IPS-11a (cell line): ENCODE measurements at regions not wholly inside any gene's neighbourhood (a gene's known extent, or its start where the extent isn't known, plus 50 kb on each side); places are given as distances from the start of the nearest gene placed in this dataset.

Experiments
- H3K4me3 ChIP-seq: one replicate; pipeline ENCODE4 v1.5.1; 2013; ENCODE audit warnings: low read depth, low read length, control low read depth

DNA sequence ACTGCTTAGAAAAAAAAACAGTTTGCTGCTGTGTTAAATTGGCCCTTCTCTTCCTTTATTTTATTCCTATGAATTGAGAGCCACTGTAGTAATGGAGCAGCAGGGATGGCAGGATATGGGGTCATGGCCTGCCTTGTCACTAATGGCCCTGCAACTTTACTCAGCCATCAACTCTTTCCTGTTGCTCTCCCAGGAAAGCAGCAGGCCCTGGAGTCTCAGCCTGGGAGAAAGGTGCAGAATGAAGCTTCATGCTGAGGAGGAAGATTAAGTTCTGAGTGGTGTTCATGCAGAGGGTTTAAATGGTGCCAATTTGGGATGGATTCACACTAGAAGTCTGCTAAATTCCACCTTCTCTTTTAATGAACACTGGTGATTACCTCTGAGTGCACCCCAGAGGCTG is 285.6 kb downstream of the GPAT3 start:
- H3K4me3 ChIP-seq: no peak overlapping the region

DNA sequence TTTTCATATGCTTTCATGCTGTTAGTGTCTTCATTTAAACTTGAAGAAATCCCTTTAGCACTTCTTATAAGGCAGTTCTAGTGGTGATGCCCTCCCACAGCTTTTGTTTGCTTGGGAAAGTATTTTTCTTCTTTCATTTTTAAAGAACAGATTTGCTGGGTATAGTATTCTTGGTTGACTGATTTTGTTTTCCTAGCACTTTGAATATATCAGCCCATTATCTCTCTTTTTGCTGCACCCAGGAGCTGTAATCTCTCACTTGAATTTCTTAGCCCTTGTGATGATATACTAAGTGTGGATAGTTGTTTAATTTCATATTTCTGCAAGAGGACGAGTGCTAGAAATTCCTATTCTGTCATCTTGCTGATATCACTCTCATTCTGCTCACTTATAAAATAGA is 283.7 kb downstream of the GPAT3 start:
- H3K4me3 ChIP-seq: no peak overlapping the region

DNA sequence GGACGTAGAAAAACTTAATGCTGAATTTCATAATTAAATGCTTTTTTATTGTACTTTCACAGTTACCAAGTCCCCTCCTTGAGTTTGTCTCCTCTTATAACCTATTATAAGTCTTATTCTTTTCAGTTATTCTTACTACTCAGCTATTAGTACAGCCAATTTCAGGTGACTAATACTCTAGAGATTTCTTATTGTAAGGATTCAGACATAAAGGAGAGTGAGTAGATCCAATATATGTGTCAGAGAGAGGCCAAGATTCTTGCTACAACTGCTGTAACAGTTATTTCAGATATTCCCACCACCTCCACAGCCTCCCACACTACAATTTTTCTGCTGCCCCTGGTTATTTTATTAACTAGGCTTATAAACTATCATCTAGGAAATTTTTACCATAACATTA is 274.5 kb downstream of the GPAT3 start:
- no peak overlapping the region for H3K4me3 ChIP-seq

DNA sequence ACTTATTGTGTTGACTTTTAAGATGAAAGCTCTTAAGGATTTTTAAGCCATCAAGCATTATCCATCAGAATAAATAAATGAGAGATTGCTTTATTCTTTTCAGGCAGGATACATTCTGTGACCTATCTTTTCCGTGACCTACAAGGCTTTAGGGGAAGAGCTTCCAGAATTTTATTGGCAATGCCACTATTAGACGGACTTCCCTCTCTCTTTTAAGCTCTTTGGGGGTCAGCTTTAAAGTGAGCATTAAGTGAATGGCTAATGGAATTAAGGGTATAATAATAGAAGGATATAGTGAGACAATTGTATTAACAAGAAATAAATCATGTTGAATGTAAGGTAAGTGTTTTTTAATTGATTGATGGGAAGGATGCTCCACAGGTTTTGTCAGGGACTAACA is 273.7 kb downstream of the GPAT3 start:
- H3K4me3 ChIP-seq: no peak overlapping the region

DNA sequence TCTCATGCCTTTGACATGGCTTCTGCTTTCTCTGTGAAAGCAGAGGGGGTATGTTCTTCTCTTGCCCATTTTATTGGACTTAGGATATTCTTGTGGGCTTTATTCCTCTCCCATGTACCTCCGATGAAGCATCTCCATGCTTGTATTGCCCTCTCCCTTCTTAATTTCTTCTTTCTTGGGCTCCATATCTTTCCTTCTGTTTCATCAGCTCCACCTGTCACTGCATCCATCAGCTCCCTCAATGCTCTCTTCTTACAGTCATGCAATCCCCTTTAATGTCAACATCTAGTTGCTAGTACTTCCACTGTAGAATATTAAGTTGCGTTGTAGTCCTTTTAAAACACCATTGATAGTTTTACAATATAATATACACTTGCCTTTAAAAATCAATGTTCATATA is 257.6 kb downstream of the GPAT3 start:
- no peak overlapping the region for H3K4me3 ChIP-seq

DNA sequence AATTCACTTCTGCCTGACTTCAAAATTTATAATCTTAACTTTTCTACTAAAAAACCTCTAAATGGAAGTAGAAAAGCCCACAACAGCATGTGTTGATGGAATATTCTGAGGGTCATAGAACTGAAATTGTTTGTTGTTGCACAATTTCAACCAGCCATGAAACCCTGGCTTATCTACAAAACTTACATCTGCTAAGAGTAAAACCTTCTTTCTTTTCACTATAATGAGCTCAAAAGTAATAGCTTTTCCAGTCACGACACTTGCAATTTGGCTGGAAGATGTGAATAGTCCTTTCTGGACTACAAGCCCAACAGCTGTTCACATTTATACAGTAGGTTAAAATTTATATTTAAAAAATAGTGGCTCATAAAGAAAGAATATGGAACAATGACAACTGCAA is 250.0 kb downstream of the GPAT3 start:
- no peak overlapping the region for H3K4me3 ChIP-seq

DNA sequence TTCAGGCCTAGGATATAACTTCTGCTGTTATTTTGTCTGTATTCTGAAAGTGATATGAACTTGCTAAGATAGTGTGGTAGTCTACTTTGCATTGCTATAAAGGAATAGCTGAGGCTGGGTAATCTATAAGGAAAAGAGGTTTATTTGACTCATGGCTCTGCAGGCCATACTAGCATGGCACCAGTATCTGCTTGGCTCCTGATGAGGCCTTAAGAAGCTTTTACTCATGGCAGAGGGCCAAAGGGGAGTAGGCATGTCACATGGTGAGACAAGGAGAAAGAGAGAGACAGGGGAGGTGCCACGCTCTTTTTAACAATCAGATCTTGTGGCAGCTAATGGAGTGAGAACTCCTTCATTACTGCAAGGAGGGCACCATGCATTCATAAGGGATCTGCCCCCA is 247.3 kb downstream of the GPAT3 start:
- H3K4me3 ChIP-seq: no peak overlapping the region

DNA sequence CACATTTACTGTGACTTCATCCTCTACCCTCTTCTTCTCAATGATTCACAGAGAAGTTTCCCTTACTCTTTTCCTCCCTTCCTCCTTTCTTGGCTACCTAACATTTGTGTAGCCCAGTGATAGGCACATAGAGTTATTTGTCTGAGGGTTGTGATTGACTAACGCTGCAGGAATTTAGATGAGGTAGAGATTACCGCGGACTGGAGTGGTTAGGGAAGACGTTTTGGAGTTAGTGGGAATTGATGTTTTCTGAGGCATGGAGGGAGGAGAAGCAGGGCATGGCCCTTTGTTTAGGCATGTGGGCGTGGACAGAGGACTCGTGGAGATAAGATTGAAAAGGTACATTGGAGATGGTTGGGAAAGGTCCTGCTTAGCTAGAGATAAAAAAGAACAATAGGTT is 246.7 kb downstream of the GPAT3 start:
- no peak overlapping the region for H3K4me3 ChIP-seq

DNA sequence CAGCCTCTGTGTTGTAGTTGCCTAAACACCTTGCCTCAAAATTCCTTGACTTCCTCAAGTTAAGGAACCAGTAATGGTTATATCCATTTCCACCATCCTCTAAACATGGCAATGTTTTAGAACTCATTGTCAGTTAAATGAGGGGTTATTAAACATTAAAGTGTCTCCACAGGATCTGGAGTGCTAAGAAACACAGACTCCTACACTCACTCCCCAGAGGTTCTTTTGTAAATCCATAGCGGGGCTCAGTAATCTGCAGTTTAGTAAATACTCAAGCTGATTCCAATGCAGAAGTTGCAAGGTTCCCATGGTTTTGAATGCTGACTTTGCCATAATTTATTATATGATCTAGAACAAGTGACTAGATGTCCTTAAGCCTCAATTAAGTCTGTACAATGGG is 245.5 kb downstream of the GPAT3 start:
- H3K4me3 ChIP-seq: no peak overlapping the region

DNA sequence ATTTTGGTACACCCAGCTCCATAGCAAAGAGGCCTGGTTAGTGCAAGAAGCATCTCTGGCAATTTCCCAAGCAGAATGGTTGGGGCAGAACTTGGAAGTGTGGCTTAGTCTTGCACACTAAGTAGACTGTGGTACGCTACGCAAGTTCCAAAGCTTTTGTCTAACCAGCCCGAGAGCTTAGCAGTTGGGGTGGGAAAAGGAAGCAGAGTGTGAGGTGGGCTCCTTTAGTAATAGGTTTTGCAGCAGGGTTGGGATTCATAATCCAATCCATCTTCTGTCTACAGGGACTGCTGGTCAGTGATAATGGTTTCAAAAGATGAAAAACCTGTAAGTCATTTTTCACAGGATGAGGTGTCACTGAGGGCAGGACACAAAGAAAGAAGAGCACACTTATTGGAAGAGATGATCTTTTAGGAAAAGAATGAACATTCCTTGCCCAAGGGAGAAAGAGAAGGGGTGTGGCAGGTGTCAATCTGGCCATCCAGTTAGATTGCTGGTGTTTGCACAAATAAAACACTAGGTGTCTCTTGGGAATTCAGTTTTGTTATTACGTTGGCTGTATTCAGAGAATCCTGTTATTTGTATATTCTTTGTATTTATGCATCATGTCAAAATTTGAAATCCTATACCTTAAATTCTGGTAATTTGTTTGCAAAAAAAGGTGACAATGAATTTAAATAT is 244.3 kb downstream of the GPAT3 start:
- no peak overlapping the region for H3K4me3 ChIP-seq

DNA sequence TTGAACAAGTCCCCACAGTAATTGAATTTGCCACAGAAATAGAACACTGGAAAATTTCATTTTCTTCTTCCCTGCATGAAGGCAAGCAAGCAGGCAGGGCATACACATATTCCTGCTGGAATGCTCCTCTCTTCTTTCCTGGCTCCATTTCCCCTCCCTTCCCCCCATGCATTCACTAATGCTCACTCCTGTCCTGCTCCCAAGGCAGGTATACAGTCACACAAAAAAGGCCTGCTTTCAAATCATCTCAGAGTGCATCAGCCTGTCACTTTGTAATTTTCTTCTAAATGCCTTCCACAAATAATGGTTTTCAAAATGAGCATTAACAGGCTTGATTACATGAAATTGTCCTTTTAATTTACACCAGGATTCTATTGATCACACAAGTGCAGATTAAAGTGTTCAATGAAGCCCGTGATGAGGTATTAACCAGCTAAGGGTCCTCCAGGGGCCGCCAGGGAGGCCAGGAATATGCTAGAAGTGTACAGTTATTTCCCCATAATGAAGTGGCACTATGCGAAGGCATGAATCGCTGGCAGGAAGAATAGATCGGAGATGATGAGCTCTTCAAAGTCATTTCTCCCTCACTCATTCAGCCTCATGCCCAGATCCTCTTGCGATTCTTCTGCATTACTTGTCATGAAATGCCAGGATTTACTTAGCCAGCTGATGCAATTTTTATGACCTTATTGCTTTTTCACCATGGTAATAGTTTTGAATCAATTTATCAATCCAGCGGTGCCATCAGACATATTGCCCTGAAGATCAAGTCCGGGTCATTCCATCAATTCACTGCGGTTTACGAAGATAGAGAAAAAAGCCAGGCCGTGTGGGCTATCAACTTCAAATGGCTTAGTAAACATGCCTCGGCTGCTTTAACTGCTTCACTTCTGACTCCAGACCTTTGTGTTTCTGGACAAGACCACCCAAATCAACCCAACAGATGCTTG is 243.5 kb downstream of the GPAT3 start:
- H3K4me3 ChIP-seq: no peak overlapping the region

DNA sequence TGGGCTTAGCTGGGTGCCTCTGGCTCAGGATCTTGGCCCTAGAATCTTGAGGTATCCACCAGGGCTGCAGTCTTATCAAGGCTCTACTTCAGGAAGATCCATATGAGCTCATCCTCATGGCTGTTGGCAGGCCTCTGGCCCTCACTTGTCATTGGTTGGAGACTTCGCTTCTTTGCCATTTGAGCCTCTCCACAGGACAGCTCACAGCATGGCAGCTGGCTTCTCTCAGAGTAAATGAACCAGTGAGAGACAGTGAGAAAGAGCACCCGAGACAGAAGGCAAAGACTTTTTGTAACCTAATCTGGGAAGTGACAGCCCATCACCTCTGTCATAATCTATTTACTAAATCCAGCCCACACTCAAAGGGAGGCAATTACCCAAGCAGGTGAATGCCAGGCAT is 236.8 kb downstream of the GPAT3 start:
- no peak overlapping the region for H3K4me3 ChIP-seq

DNA sequence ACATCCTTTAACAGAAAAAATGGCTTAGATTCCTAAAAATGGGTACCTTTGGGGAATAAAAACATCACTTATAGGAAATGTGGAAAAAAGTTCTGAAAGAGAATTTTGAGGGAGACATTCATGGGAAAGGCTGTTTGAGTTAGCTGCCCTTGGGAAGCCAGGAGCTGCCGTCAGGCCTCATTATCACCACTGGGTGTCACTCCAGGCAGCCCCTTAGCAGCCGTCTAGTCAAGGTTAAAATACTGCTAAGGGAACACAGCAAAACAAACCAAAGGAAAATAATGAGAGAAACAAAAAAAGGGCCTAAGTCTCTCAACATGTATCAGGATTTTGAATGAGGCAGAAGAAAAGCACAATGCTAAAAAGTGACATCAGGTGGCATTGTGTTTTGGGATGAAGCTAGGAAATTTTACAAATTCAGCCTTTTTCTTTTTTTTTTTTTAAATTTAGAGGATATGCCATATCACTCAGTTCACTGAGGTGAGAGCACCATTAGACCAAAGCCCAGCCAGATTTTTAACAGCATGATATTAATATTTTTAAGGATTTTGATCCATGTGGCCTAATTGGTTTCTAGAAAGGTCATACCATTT is 235.3 kb downstream of the GPAT3 start:
- no peak overlapping the region for H3K4me3 ChIP-seq

DNA sequence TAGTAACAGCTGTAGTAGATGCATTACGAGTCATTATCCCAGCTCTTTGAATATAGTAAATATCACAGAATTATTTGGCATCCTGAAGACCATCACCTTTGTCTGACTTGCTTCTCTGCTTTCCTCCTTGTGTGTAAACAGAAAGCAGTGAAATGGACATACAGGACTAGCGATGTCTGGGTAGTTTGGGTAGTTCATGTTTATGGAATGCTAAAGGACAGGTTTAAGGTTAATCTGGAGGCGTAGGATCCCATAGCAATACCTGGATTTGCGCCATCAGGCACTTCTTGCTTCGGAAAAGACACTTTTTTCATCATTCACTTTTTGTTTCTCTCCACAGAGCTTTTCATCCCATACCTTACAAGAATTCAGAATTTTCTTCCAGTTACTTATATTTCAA is 232.2 kb downstream of the GPAT3 start:
- no peak overlapping the region for H3K4me3 ChIP-seq

DNA sequence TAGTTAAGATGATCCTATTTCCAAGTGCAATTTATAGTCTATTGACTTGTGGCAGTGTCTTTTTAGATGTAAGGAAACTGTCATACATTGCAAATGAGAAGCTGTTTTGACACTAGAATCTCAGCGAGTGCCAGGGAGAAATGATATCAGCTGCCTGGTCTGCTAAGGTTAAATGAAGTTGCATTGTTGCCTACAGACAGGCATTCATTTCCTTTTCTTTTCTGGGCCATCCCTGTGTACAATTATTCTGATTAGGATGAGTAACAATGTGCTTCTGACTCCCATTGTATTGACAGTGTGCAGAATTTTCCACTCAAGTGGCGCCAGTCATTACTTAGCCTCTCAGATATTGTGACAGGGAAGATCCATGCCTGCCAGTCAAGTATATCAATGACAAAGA is 231.2 kb downstream of the GPAT3 start:
- H3K4me3 ChIP-seq: no peak overlapping the region

DNA sequence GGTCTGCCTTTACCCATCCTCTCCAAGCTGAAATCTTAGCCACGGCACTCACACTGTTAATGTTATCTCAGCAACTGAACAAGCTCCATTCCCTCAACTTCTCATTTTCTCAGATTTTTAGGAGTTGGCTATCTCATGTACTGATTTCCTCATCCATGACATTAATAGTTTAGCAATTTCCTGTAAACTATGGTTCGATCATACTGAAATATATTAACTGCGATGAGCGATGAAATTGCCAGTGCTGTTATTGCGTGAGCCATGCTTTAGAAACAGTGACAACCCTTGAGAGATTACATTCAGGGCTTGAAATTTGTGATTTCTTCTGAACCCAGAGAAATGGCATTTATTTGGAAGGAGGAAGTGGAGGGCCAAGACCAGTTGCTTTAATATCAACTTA is 223.7 kb downstream of the GPAT3 start:
- H3K4me3 ChIP-seq: no peak overlapping the region

DNA sequence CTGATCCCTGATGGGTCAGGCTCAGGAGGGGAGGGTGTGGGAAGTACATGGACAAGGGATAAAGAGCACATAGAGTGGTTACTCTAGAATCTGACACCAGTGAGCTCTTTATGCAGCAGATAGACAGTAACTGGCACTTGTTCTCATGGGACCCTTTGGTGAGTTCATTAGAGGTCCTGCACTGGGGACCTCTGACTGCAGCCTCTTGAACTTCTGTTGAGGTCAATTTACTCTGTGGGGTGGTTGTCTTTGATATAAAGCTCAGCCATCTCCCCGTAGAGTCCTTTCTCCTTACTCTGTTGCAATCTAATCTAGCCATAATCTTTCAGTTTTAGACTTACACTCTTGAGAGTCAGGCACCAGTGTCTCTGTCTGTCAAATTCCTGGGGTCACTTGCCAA is 222.4 kb downstream of the GPAT3 start:
- H3K4me3 ChIP-seq: no peak overlapping the region

DNA sequence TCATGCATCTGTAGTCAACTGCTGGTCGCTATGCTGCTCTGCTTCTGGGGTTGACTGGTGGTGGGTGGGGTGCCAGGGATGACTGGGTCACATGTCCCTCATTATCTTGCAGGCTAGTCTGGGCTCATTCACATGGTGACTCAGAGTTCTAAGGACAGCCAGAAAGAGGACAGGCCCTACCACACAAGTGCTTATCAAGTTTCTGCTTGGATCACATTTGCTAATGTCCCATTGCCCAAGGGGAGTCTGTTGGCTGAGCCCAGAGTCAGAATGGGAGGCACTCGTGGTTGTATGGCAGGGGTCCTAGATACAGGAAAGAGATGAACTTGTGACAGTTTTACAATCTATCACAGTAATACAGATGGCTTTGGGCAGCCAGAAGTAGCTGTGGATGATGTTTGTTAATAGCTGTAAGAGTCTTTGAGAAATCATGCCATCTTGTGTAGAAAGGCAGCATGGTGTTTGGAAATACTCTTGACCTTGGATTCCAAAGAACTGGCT is 221.3 kb downstream of the GPAT3 start:
- no peak overlapping the region for H3K4me3 ChIP-seq

DNA sequence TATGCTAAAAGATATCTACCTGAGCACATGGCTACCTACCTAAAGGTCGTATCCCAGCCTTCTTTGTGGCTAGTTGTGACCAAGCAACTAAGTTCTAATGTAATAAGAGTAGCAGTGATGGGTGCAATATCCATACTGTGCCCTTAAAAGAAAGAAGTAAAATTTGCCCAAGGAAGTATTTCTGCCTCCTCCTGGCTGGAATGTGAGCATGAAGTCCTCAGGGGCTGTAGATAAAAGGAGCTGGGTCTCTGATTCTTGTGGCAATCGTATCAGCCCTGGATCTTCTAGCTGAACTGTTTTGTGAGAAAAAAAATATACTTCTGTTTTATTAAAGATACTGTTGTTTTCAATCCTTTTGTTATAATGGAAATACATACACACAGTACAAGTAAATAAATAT is 217.4 kb downstream of the GPAT3 start:
- no peak overlapping the region for H3K4me3 ChIP-seq

DNA sequence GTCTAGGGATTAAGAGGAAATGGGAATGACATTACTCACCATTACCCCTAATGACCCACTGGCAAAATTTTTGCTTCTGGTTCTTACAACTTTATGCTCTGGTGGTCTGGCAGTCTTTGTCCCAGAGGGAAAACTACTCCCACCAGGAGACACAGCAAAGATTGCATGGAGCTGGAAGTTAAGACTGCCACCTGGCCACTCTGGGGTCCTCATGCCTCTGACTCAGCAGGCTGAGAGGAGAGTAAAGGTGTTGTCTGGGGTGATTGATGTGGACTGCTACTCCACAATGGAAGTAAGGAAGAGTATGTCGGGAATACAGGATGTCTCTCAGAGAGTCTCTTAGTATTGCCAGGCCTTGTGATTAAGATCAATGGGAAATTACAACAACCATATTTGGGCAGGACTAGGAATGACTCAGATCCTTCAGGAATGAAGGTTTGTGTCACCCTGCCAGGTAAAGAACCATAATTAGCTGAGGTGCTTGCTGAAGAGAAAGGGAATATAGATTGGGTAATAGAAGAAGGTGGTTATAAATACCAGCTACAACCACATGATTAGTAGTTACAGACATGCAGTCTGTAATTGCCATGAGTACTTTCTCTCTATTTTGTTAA is 215.5 kb downstream of the GPAT3 start:
- no peak overlapping the region for H3K4me3 ChIP-seq

DNA sequence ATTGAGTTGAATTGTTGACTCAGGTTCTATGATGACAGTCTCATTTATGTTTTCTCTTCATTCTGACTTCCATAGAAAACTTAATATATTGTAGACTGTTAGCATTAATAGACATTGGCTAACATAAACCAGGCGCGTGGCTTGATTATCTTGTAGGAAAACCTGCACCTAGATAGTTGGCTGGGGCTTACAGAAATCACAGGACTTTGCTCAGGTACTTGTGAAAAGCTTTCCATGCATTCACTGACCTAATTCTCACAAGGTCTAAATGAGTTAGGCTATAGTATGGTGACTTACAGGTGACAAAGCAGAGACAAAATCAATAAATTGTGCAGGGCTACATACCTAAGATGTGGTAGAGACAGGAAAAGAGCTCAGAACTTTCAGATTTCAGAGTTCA is 212.8 kb downstream of the GPAT3 start:
- H3K4me3 ChIP-seq: no peak overlapping the region
